Amniotic stem cell (primary cell): ENCODE measurements at regions not wholly inside any gene's neighbourhood (a gene's known extent, or its start where the extent isn't known, plus 50 kb on each side); places are given as distances from the start of the nearest gene placed in this dataset.

Experiments
- DNase-seq: peaks from one replicate; lab custom pipeline; 2025; lab: John Stamatoyannopoulos, UW

- DNase-seq: no peak
These were observed 1181.8 kb downstream of the EFNB2 start for GRCh38 chr13:105353654-105354053.

GRCh38 chr13:105349082-105349723, 1186.3 kb downstream of the EFNB2 start:
- no peak for DNase-seq

- DNase-seq: peak; percentile 87
These were observed 1189.2 kb downstream of the EFNB2 start for GRCh38 chr13:105346141-105346775.

GRCh38 chr13:105345730-105346129, 1189.7 kb downstream of the EFNB2 start:
- DNase-seq: no peak

- DNase-seq: no peak
These were observed 1190.3 kb downstream of the EFNB2 start for GRCh38 chr13:105345131-105345530.

- DNase-seq: no peak
These were observed 1192.2 kb downstream of the EFNB2 start for GRCh38 chr13:105343134-105343806.

GRCh38 chr13:105342281-105342820, 1193.1 kb downstream of the EFNB2 start:
- no peak for DNase-seq

- DNase-seq: no peak
These were observed 1193.7 kb downstream of the EFNB2 start for GRCh38 chr13:105341758-105342157.

GRCh38 chr13:105341256-105341655, 1194.2 kb downstream of the EFNB2 start:
- no peak for DNase-seq

GRCh38 chr13:105340061-105340606, 1195.3 kb downstream of the EFNB2 start:
- no peak for DNase-seq

- DNase-seq: no peak
These were observed 1196.7 kb downstream of the EFNB2 start for GRCh38 chr13:105338773-105339172.

GRCh38 chr13:105338006-105338405, 1197.5 kb downstream of the EFNB2 start:
- DNase-seq: no peak

GRCh38 chr13:105336706-105337576, 1198.5 kb downstream of the EFNB2 start:
- no peak for DNase-seq

- DNase-seq: peak; percentile 14
These were observed 1201.3 kb downstream of the EFNB2 start for GRCh38 chr13:105334211-105334610.

- no peak for DNase-seq
These were observed 1202.0 kb downstream of the EFNB2 start for GRCh38 chr13:105333416-105333815.

GRCh38 chr13:105329359-105329758, 1206.1 kb downstream of the EFNB2 start:
- no peak for DNase-seq

- DNase-seq: no peak
These were observed 1207.2 kb downstream of the EFNB2 start for GRCh38 chr13:105328212-105328611.

GRCh38 chr13:105327581-105328126, 1207.8 kb downstream of the EFNB2 start:
- no peak for DNase-seq

- no peak for DNase-seq
These were observed 1215.6 kb downstream of the EFNB2 start for GRCh38 chr13:105319875-105320274.

GRCh38 chr13:105316731-105317130, 1218.7 kb downstream of the EFNB2 start:
- DNase-seq: no peak

- DNase-seq: no peak
These were observed 1222.6 kb downstream of the EFNB2 start for GRCh38 chr13:105312906-105313305.
